Stomach (tissue), 4 donors: ENCODE measurements at regions not wholly inside any gene's neighbourhood (a gene's known extent, or its start where the extent isn't known, plus 50 kb on each side); places are given as distances from the start of the nearest gene placed in this dataset.

Experiments
- POLR2A ChIP-seq, 4 donors: fragments of 450-650 bp; IDR thresholded peaks; one replicate each; pipeline ENCODE4 v1.6.1; 2016; ENCODE audit warnings: antibody characterized with exemption in 4 of 4, control low read depth in 2 of 4, mild to moderate bottlenecking in 1 of 4, moderate library complexity in 1 of 4
- TF ChIP-seq, protein P1 (sequence below), 7 experiments: fragments of 450-650 bp in 4 of 7; fragments of 200-600 bp in 3 of 7; sonication (generic) in 3 of 7; IDR thresholded peaks; one replicate each; pipeline ENCODE4 v1.5.1; 2016 to 2019; ENCODE audit warnings: antibody characterized with exemption in 7 of 7, control low read depth in 2 of 7, mild to moderate bottlenecking in 1 of 7

DNA sequence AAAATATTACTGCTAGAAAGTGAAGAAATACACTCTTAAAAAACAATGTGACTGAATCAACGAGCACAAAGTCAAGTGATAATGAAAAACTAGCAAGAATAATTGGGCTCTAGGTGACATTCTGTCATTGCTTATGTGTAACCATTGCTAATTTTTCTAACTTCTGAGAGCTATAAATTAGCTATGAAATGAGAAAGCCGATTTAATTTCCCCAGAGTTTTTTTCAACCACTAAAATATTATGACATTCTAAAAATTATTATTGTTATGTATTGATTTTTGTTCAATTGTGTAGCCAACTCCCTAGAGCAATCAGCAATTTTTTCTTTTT, 458.6 kb upstream of the ATXN8OS start:
- TF ChIP-seq, protein P1, sequence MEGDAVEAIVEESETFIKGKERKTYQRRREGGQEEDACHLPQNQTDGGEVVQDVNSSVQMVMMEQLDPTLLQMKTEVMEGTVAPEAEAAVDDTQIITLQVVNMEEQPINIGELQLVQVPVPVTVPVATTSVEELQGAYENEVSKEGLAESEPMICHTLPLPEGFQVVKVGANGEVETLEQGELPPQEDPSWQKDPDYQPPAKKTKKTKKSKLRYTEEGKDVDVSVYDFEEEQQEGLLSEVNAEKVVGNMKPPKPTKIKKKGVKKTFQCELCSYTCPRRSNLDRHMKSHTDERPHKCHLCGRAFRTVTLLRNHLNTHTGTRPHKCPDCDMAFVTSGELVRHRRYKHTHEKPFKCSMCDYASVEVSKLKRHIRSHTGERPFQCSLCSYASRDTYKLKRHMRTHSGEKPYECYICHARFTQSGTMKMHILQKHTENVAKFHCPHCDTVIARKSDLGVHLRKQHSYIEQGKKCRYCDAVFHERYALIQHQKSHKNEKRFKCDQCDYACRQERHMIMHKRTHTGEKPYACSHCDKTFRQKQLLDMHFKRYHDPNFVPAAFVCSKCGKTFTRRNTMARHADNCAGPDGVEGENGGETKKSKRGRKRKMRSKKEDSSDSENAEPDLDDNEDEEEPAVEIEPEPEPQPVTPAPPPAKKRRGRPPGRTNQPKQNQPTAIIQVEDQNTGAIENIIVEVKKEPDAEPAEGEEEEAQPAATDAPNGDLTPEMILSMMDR (IDR thresholded peaks at IDR 0.05) = no peak
- no peak for TF ChIP-seq POLR2A (IDR thresholded peaks at IDR 0.05)
